GM23338 (cell line): ENCODE measurements at regions not wholly inside any gene's neighbourhood (a gene's known extent, or its start where the extent isn't known, plus 50 kb on each side); places are given as distances from the start of the nearest gene placed in this dataset.

Experiments
- ATAC-seq: fragments of 200-7000 bp; cut with Tn5 transposase; 3 replicates; pipeline ENCODE4 v1.9.1; 2020
- DNase-seq: peaks from one replicate; pipeline ENCODE4 v3.0.0-alpha.2; 2015; ENCODE audit warnings: low spot score
- H2AFZ ChIP-seq: fragments of 200-600 bp; sonication (generic); 2 replicates; pipeline ENCODE4 v1.8.0; 2016; ENCODE audit warnings: antibody characterized with exemption, mild to moderate bottlenecking, moderate library complexity
- H3F3A ChIP-seq: fragments of 200-600 bp; sonication (generic); replicated peaks from 2 replicates; pipeline ENCODE4 v1.8.0; 2017; ENCODE audit warnings: antibody characterized with exemption, mixed run types, low read depth
- H3K27ac ChIP-seq: fragments of 200-600 bp; sonication (generic); 2 replicates; pipeline ENCODE4 v1.6.1; 2016; ENCODE audit warnings: low read depth
- H3K27me3 ChIP-seq: fragments of 200-600 bp; sonication (generic); 2 replicates; pipeline ENCODE4 v1.8.0; 2016; ENCODE audit warnings: mild to moderate bottlenecking, mixed run types, moderate library complexity; ENCODE audit not compliant: insufficient read depth
- H3K36me3 ChIP-seq: fragments of 200-600 bp; sonication (generic); 2 replicates; pipeline ENCODE4 v1.8.0; 2016; ENCODE audit warnings: mild to moderate bottlenecking; ENCODE audit not compliant: insufficient read depth
- H3K4me1 ChIP-seq: fragments of 200-600 bp; sonication (generic); 2 replicates; pipeline ENCODE4 v1.8.0; 2016; ENCODE audit warnings: mild to moderate bottlenecking, moderate library complexity; ENCODE audit not compliant: insufficient read depth
- H3K4me2 ChIP-seq: fragments of 200-600 bp; sonication (generic); 2 replicates; pipeline ENCODE4 v1.7.1; 2017; ENCODE audit warnings: mixed run types
- H3K4me3 ChIP-seq: fragments of 200-600 bp; sonication (generic); 2 replicates; pipeline ENCODE4 v1.6.1; 2016; ENCODE audit warnings: mixed run types
- H3K79me2 ChIP-seq: fragments of 200-600 bp; sonication (generic); replicated peaks from 2 replicates; pipeline ENCODE4 v1.8.0; 2017; ENCODE audit warnings: mild to moderate bottlenecking; ENCODE audit not compliant: insufficient read depth
- H3K9me2 ChIP-seq: fragments of 200-600 bp; sonication (generic); 2 replicates; pipeline ENCODE4 v1.8.0; 2017; ENCODE audit not compliant: insufficient read depth
- H4K20me1 ChIP-seq: fragments of 200-600 bp; sonication (generic); replicated peaks from 2 replicates; pipeline ENCODE4 v1.8.0; 2017; ENCODE audit warnings: mild to moderate bottlenecking; ENCODE audit not compliant: insufficient read depth
- H3K27ac Mint-ChIP-seq: 2 replicates; pipeline ENCODE4 v1.8.0; 2020; ENCODE audit warnings: inconsistent platforms, mild to moderate bottlenecking, moderate library complexity, mixed read lengths
- H3K27me3 Mint-ChIP-seq: 3 replicates; pipeline ENCODE4 v1.8.0; 2022; ENCODE audit warnings: low read depth, mild to moderate bottlenecking, moderate library complexity, mixed read lengths, inconsistent platforms; ENCODE audit not compliant: insufficient read depth, poor library complexity
- H3K36me3 Mint-ChIP-seq: 3 replicates; pipeline ENCODE4 v1.8.0; 2021; ENCODE audit warnings: low read depth, mild to moderate bottlenecking, inconsistent platforms, moderate library complexity, mixed read lengths
- H3K4me1 Mint-ChIP-seq: 3 replicates; pipeline ENCODE4 v1.8.0; 2020; ENCODE audit warnings: mild to moderate bottlenecking, inconsistent platforms, mixed read lengths
- H3K4me3 Mint-ChIP-seq: 3 replicates; pipeline ENCODE4 v1.8.0; 2021; ENCODE audit warnings: moderate library complexity, mild to moderate bottlenecking, inconsistent platforms, mixed read lengths
- H3K9me3 Mint-ChIP-seq: 3 replicates; pipeline ENCODE4 v1.8.0; 2020; ENCODE audit warnings: moderate library complexity, mild to moderate bottlenecking, inconsistent platforms, mixed read lengths
- EZH2phosphoT487 ChIP-seq: fragments of 200-600 bp; sonication (generic); IDR thresholded peaks from one replicate; pipeline ENCODE4 v1.8.1; 2018; ENCODE audit warnings: antibody characterized with exemption; ENCODE audit not compliant: unreplicated experiment
- NANOG ChIP-seq: IDR thresholded peaks from 2 replicates; pipeline ENCODE4 v1.6.1; 2016; ENCODE audit warnings: antibody characterized with exemption, borderline replicate concordance
- ZNF331 ChIP-seq: fragments of 250-450 bp; sonication (Bioruptor Pico); IDR thresholded peaks from 2 replicates; pipeline ENCODE4 v1.5.0; 2020; ENCODE audit warnings: low read depth, mild to moderate bottlenecking, moderate library complexity
- ZNF462 ChIP-seq: fragments of 250-450 bp; sonication (Bioruptor Pico); IDR thresholded peaks from 2 replicates; pipeline ENCODE4 v1.5.0; 2020; ENCODE audit warnings: mild to moderate bottlenecking, moderate library complexity

- H3K36me3 ChIP-seq = no peaks in the 10 kb centered on the region
- Mint-ChIP-seq H3K9me3 (no peaks in the 10 kb centered on the region), H3K4me1 (peaks cover 47% of the 10 kb centered on the region), H3K27me3 (peaks cover 7% of the 10 kb centered on the region), H3K36me3 (no peaks in the 10 kb centered on the region), H3K27ac (no peak overlapping the region; the same call in 1 of the 2 replicates), H3K4me3 (peak overlapping the region; percentile 47)
- TF ChIP-seq ZNF462 (0 out of 2 replicates have a peak, but pooled peaks have one; percentile 5), ZNF331 (CRISPR knock-in tag) (no peak)
- peak overlapping the region; percentile 77 for H3K4me2 ChIP-seq
- peak overlapping the region; percentile 81; the same call in 1 of the 2 replicates for H3K27ac ChIP-seq
- H3K27me3 ChIP-seq = peaks cover 8% of the 10 kb centered on the region
- no peaks in the 10 kb centered on the region for H3K79me2 ChIP-seq
- peak; percentile 64 for DNase-seq
- peaks cover 9% of the 10 kb centered on the region; the same call in 1 of the 2 replicates for H3F3A ChIP-seq
- no peaks in the 10 kb centered on the region for H4K20me1 ChIP-seq
- peak overlapping the region; percentile 44 for H3K4me3 ChIP-seq
- ATAC-seq = peak; percentile 77
- H3K9me2 ChIP-seq = no peaks in the 10 kb centered on the region; the same call in 1 of the 2 replicates
- peak overlapping the region; percentile 96 for H2AFZ ChIP-seq
- peaks cover 44% of the 10 kb centered on the region for H3K4me1 ChIP-seq
Observed at GRCh38 chr2:41947701-41948396, 100.0 kb upstream of the PKDCC start.

- DNase-seq = peak; percentile 88
- peak; percentile 84 for TF ChIP-seq NANOG
- no peak for TF ChIP-seq EZH2phosphoT487
- Histone ChIP-seq H3K4me2 (peak overlapping the region; percentile 77), H3K9me2 (no peaks in the 10 kb centered on the region; the same call in 1 of the 2 replicates), H3F3A (peaks cover 9% of the 10 kb centered on the region; the same call in 1 of the 2 replicates), H3K4me1 (peaks cover 44% of the 10 kb centered on the region), H3K79me2 (no peaks in the 10 kb centered on the region), H3K36me3 (no peaks in the 10 kb centered on the region), H3K27me3 (peaks cover 8% of the 10 kb centered on the region), H4K20me1 (no peaks in the 10 kb centered on the region), H3K27ac (0 out of 2 replicates have a peak overlapping the region, but pooled peaks have one; percentile 81), H2AFZ (peak overlapping the region; percentile 96; the same call in 1 of the 2 replicates), H3K4me3 (peak overlapping the region; percentile 44)
- peak; percentile 80 for ATAC-seq
- no peaks in the 10 kb centered on the region for H3K36me3 Mint-ChIP-seq
- H3K27ac Mint-ChIP-seq = no peak overlapping the region
- H3K4me3 Mint-ChIP-seq = peak overlapping the region; percentile 47; the same call in 2 of the 3 replicates
- no peaks in the 10 kb centered on the region for H3K9me3 Mint-ChIP-seq
- H3K4me1 Mint-ChIP-seq = peaks cover 47% of the 10 kb centered on the region
- peaks cover 7% of the 10 kb centered on the region for H3K27me3 Mint-ChIP-seq
Observed at GRCh38 chr2:41948397-41948763, 99.4 kb upstream of the PKDCC start.
